ENCODE measurements at regions not wholly inside any gene's neighbourhood (a gene's known extent, or its start where the extent isn't known, plus 50 kb on each side); places are given as distances from the start of the nearest gene placed in this dataset.
"Not testable (repeated sequence)": the region's sequence is repeated elsewhere in the genome, so short reads cannot be mapped to it uniquely, and the experiment has no call there.

DNA sequence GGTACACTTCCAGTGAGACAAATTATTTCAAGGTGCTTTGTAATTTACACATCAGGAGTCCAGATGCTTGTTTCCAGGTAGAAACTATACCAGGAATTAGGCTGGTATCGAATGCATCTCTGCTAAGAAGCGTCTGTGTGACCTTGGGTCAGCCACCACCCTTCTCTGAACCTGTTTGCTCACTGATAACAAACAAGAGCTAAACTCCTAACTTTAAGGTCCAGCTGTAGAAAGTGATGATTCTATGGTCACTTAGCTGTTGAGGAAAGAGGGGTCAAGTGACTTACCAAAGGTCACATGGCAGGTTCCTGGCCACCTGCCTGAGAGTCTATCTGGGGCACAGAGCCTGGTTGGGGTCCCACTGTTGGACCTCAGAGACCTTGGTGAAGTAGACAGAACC, 95.4 kb downstream of the HIF1AN start:
- Mint-ChIP-seq H3K9me3 (ENCODE audit: unreplicated experiment) (no peaks in the 10 kb centered on the region), H3K27me3 (ENCODE audit: unreplicated experiment) (peaks cover 46% of the 10 kb centered on the region), H3K4me3 (ENCODE audit: unreplicated experiment) (no peak overlapping the region), H3K36me3 (ENCODE audit: unreplicated experiment) (no peaks in the 10 kb centered on the region), H3K4me1 (ENCODE audit: unreplicated experiment) (no peaks in the 10 kb centered on the region), H3K27ac (ENCODE audit: unreplicated experiment) (no peak overlapping the region)
- TF ChIP-seq, protein P1, sequence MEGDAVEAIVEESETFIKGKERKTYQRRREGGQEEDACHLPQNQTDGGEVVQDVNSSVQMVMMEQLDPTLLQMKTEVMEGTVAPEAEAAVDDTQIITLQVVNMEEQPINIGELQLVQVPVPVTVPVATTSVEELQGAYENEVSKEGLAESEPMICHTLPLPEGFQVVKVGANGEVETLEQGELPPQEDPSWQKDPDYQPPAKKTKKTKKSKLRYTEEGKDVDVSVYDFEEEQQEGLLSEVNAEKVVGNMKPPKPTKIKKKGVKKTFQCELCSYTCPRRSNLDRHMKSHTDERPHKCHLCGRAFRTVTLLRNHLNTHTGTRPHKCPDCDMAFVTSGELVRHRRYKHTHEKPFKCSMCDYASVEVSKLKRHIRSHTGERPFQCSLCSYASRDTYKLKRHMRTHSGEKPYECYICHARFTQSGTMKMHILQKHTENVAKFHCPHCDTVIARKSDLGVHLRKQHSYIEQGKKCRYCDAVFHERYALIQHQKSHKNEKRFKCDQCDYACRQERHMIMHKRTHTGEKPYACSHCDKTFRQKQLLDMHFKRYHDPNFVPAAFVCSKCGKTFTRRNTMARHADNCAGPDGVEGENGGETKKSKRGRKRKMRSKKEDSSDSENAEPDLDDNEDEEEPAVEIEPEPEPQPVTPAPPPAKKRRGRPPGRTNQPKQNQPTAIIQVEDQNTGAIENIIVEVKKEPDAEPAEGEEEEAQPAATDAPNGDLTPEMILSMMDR (IDR thresholded peaks at IDR 0.05) = no peak
- no peak for DNase-seq (ENCODE audit: extremely low spot score, unreplicated experiment)

DNA sequence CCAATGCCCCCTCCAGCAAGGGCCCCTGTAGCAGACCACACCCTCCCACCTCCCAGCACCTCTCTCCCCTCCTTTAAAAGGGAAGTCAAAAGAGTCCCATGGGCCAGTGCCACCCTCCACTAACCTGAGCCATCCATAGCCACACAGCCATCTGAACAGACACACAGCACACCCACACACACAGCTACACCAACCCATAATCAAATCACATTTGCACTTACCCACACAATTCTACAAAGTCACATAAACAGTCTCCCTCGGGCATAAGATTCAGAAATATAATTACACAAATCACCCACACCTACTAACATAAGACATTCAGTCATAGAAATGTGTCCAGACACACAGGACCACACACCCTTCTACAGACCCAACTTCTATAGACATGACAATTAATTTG, 96.3 kb downstream of the HIF1AN start:
- no peak for DNase-seq (ENCODE audit: extremely low spot score, unreplicated experiment)
- H3K27ac Mint-ChIP-seq (ENCODE audit: unreplicated experiment) = no peak overlapping the region
- H3K36me3 Mint-ChIP-seq (ENCODE audit: unreplicated experiment) = no peaks in the 10 kb centered on the region
- H3K27me3 Mint-ChIP-seq (ENCODE audit: unreplicated experiment) = peaks cover 46% of the 10 kb centered on the region
- no peaks in the 10 kb centered on the region for H3K4me1 Mint-ChIP-seq (ENCODE audit: unreplicated experiment)
- no peak overlapping the region for H3K4me3 Mint-ChIP-seq (ENCODE audit: unreplicated experiment)
- TF ChIP-seq, protein P1 (IDR thresholded peaks at IDR 0.05) = no peak
- H3K9me3 Mint-ChIP-seq (ENCODE audit: unreplicated experiment) = no peaks in the 10 kb centered on the region

DNA sequence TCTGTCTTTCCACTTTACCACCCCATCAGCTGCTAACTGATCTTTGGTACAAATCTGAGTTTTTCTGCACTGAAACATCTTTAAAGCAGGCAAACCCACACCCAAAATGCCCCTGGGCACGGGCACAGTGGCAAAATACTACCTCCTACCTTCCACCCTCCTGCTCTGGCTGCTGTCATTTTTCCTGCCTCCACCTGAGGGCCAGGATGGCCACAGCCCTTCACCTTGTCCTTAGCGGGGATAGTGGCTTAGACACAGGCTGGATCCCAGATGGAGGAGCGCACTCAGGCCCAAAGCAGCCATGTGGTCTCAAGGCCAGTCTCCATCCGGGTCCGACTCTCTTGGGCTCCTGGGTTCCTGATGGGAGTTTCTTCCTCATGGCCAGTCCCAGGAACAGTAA, 98.3 kb downstream of the HIF1AN start:
- Mint-ChIP-seq H3K4me1 (ENCODE audit: unreplicated experiment) (no peaks in the 10 kb centered on the region), H3K27me3 (ENCODE audit: unreplicated experiment) (peaks cover 56% of the 10 kb centered on the region), H3K9me3 (ENCODE audit: unreplicated experiment) (no peaks in the 10 kb centered on the region), H3K36me3 (ENCODE audit: unreplicated experiment) (no peaks in the 10 kb centered on the region), H3K4me3 (ENCODE audit: unreplicated experiment) (no peak overlapping the region), H3K27ac (ENCODE audit: unreplicated experiment) (no peak overlapping the region)
- no peak for DNase-seq (ENCODE audit: extremely low spot score, unreplicated experiment)
- TF ChIP-seq, protein P1 (IDR thresholded peaks at IDR 0.05) = no peak

DNA sequence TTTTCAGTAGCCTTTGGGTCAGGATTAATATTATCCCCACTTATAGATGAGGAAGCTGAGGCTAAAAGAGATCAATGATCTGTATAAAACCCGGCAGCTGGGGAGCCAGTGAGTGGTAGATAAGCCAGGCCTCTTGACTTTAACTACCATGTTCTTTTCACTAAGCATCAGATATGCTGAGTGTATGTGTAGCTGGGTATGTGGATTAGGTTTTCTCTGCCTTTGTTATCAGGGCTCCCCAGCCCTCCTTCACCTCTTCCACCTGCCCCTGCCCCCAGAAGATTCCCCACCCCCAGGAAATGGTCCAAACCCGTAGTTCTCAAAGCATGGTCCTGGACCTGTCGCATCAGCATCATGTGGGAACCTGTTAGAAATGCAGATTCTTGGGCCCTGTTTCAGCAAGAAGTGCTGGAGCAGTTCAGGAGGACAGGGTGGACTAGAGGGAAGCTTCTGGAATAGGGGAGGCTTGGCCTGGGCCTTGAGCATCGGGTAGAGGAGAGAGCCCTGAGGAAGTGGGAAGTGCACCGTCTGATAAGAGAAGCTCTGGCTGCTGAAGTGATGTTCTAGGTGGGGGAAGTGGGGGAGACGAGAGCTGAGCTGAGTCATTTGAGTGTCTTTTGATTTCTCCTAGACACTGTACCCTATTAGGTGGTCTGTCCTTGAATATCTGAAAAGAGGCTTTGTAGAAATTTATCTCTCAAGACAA, 101.3 kb downstream of the HIF1AN start:
- Mint-ChIP-seq H3K4me3 (ENCODE audit: unreplicated experiment) (no peak overlapping the region), H3K4me1 (ENCODE audit: unreplicated experiment) (no peaks in the 10 kb centered on the region), H3K36me3 (ENCODE audit: unreplicated experiment) (no peaks in the 10 kb centered on the region), H3K27ac (ENCODE audit: unreplicated experiment) (no peak overlapping the region), H3K27me3 (ENCODE audit: unreplicated experiment) (peaks cover 67% of the 10 kb centered on the region), H3K9me3 (ENCODE audit: unreplicated experiment) (no peaks in the 10 kb centered on the region)
- DNase-seq (ENCODE audit: extremely low spot score, unreplicated experiment) = no peak
- TF ChIP-seq, protein P1 (IDR thresholded peaks at IDR 0.05) = no peak

DNA sequence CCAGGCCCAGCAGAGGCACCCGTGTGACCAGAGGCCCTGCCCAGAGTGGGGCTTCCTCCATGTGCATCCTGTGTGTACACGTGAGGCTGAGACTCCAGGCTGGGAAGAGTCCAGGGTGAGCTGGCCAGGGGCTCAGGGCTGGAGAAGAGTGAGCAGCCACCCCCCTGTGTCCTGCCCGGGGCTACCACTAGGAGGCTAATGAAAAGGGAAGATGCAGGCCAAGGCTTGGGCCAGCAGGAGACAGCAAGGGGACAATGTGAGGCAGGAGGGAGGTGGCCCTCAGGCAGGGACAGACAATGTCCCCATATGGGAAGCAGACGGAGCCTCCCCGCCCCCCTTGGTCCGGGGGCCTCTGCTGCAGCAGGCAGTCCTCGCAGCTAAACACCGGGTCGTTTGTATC, 102.0 kb downstream of the HIF1AN start:
- H3K36me3 Mint-ChIP-seq (ENCODE audit: unreplicated experiment) = no peaks in the 10 kb centered on the region
- peaks cover 70% of the 10 kb centered on the region for H3K27me3 Mint-ChIP-seq (ENCODE audit: unreplicated experiment)
- H3K27ac Mint-ChIP-seq (ENCODE audit: unreplicated experiment) = no peak overlapping the region
- no peaks in the 10 kb centered on the region for H3K4me1 Mint-ChIP-seq (ENCODE audit: unreplicated experiment)
- no peak for DNase-seq (ENCODE audit: extremely low spot score, unreplicated experiment)
- H3K9me3 Mint-ChIP-seq (ENCODE audit: unreplicated experiment) = no peaks in the 10 kb centered on the region
- TF ChIP-seq, protein P1 (IDR thresholded peaks at IDR 0.05) = peak; percentile 42
- no peak overlapping the region for H3K4me3 Mint-ChIP-seq (ENCODE audit: unreplicated experiment)

DNA sequence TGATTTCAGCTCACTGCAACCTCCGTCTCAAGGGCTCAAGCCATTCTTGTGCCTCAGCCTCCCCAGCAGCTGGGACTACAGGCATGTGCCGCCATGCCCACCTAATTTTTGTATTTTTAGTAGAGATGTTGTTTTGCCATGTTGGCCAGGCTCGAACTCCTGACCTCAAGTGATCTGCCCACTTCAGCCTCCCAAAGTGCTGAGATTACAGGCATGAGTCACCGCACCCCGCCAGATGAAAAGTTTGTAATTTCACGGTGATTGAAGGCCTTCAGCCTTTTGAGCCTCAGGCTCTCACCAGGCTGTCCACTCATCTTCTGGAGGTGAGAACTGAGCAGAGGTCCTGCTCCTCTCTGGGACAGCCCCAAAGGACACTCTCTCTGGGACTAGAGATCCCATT, 103.2 kb downstream of the HIF1AN start:
- DNase-seq (ENCODE audit: extremely low spot score, unreplicated experiment); H3K9me3 Mint-ChIP-seq (ENCODE audit: unreplicated experiment); H3K4me3 Mint-ChIP-seq (ENCODE audit: unreplicated experiment); H3K36me3 Mint-ChIP-seq (ENCODE audit: unreplicated experiment); H3K27ac Mint-ChIP-seq (ENCODE audit: unreplicated experiment); H3K4me1 Mint-ChIP-seq (ENCODE audit: unreplicated experiment): not testable (repeated sequence)
- peaks cover 71% of the 10 kb centered on the region for H3K27me3 Mint-ChIP-seq (ENCODE audit: unreplicated experiment)
